H7 (cell line): ENCODE measurements at regions not wholly inside any gene's neighbourhood (a gene's known extent, or its start where the extent isn't known, plus 50 kb on each side); places are given as distances from the start of the nearest gene placed in this dataset.
"Not testable (repeated sequence)": the region's sequence is repeated elsewhere in the genome, so short reads cannot be mapped to it uniquely, and the experiment has no call there.

ENCODE experiments used
- DNase-seq: peaks from one replicate; pipeline ENCODE4 v3.0.0; 2012
- H3K27me3 ChIP-seq: 2 replicates; pipeline ENCODE4 v1.6.0; 2011; ENCODE audit warnings: mild to moderate bottlenecking, low read length; ENCODE audit not compliant: control insufficient read depth, insufficient read depth
- H3K36me3 ChIP-seq: replicated peaks from 2 replicates; pipeline ENCODE4 v1.5.1; 2011; ENCODE audit warnings: low read length; ENCODE audit not compliant: control insufficient read depth, insufficient read depth
- H3K4me3 ChIP-seq: 2 replicates; pipeline ENCODE4 v1.5.1; 2011; ENCODE audit warnings: low read depth, mild to moderate bottlenecking, control low read depth, low read length, moderate library complexity; ENCODE audit not compliant: insufficient read depth

GRCh38 chr3:69658514-69659140, 80.6 kb upstream of the MITF start:
- H3K4me3 ChIP-seq, result no peak overlapping the region
- no peaks in the 10 kb centered on the region for H3K36me3 ChIP-seq
- H3K27me3 ChIP-seq, result no peaks in the 10 kb centered on the region
- no peak for DNase-seq

- H3K27me3 ChIP-seq, H3K4me3 ChIP-seq, DNase-seq, H3K36me3 ChIP-seq: not testable (repeated sequence)
Observed at GRCh38 chr3:69657030-69657429, 82.2 kb upstream of the MITF start.

GRCh38 chr3:69651765-69652164, 87.5 kb upstream of the MITF start:
- Histone ChIP-seq H3K27me3 (no peaks in the 10 kb centered on the region), H3K36me3 (no peaks in the 10 kb centered on the region), H3K4me3 (no peak overlapping the region)
- DNase-seq, result no peak

- H3K4me3 ChIP-seq, result no peak overlapping the region
- no peaks in the 10 kb centered on the region for H3K27me3 ChIP-seq
- DNase-seq, result no peak
- no peaks in the 10 kb centered on the region for H3K36me3 ChIP-seq
Observed at GRCh38 chr3:69650066-69650419, 89.2 kb upstream of the MITF start.

GRCh38 chr3:69649120-69650065, 89.9 kb upstream of the MITF start:
- DNase-seq, result no peak
- no peaks in the 10 kb centered on the region for H3K27me3 ChIP-seq
- H3K36me3 ChIP-seq, result no peaks in the 10 kb centered on the region
- H3K4me3 ChIP-seq, result no peak overlapping the region

GRCh38 chr3:69648126-69648525, 91.1 kb upstream of the MITF start:
- DNase-seq, result no peak
- H3K36me3 ChIP-seq, result no peaks in the 10 kb centered on the region
- H3K4me3 ChIP-seq, result no peak overlapping the region
- H3K27me3 ChIP-seq, result no peaks in the 10 kb centered on the region

GRCh38 chr3:69647511-69648110, 91.7 kb upstream of the MITF start:
- DNase-seq, result no peak
- no peak overlapping the region for H3K4me3 ChIP-seq
- no peaks in the 10 kb centered on the region for H3K27me3 ChIP-seq
- no peaks in the 10 kb centered on the region for H3K36me3 ChIP-seq

- no peaks in the 10 kb centered on the region for H3K27me3 ChIP-seq
- no peak overlapping the region for H3K4me3 ChIP-seq
- no peaks in the 10 kb centered on the region for H3K36me3 ChIP-seq
- DNase-seq, result no peak
Observed at GRCh38 chr3:69647081-69647480, 92.2 kb upstream of the MITF start.

- Histone ChIP-seq H3K36me3 (no peaks in the 10 kb centered on the region), H3K4me3 (no peak overlapping the region), H3K27me3 (no peaks in the 10 kb centered on the region)
- no peak for DNase-seq
Observed at GRCh38 chr3:69646287-69647067, 92.8 kb upstream of the MITF start.

- no peak for DNase-seq
- H3K27me3 ChIP-seq, result no peaks in the 10 kb centered on the region
- no peaks in the 10 kb centered on the region for H3K36me3 ChIP-seq
- no peak overlapping the region for H3K4me3 ChIP-seq
Observed at GRCh38 chr3:69642606-69643005, 96.7 kb upstream of the MITF start.

- H3K4me3 ChIP-seq, result no peak overlapping the region
- no peak for DNase-seq
- H3K36me3 ChIP-seq, result no peaks in the 10 kb centered on the region
- no peaks in the 10 kb centered on the region for H3K27me3 ChIP-seq
Observed at GRCh38 chr3:69639851-69640250, 99.4 kb upstream of the MITF start.

GRCh38 chr3:69628951-69629350, 110.3 kb upstream of the MITF start:
- Histone ChIP-seq H3K4me3 (no peak overlapping the region), H3K36me3 (no peaks in the 10 kb centered on the region), H3K27me3 (no peaks in the 10 kb centered on the region)
- no peak for DNase-seq

GRCh38 chr3:69613286-69613685, 126.0 kb upstream of the MITF start:
- no peak for DNase-seq
- Histone ChIP-seq H3K27me3 (no peaks in the 10 kb centered on the region), H3K4me3 (no peak overlapping the region), H3K36me3 (no peaks in the 10 kb centered on the region)

- no peaks in the 10 kb centered on the region for H3K36me3 ChIP-seq
- no peaks in the 10 kb centered on the region for H3K27me3 ChIP-seq
- no peak for DNase-seq
- H3K4me3 ChIP-seq, result no peak overlapping the region
Observed at GRCh38 chr3:69612791-69613190, 126.5 kb upstream of the MITF start.
